KMS-11 (cell line): ENCODE measurements at regions not wholly inside any gene's neighbourhood (a gene's known extent, or its start where the extent isn't known, plus 50 kb on each side); places are given as distances from the start of the nearest gene placed in this dataset.

Experiments
- H2AFZ ChIP-seq: fragments of 200-600 bp; sonication (generic); 2 replicates; pipeline ENCODE4 v1.6.1; 2016; ENCODE audit warnings: antibody characterized with exemption, mixed run types, low read depth
- H3K27ac ChIP-seq: fragments of 200-600 bp; sonication (generic); 2 replicates; pipeline ENCODE4 v1.6.1; 2016; ENCODE audit warnings: mild to moderate bottlenecking, mixed run types
- H3K27me3 ChIP-seq: fragments of 200-600 bp; sonication (generic); 2 replicates; pipeline ENCODE4 v1.6.1; 2017; ENCODE audit warnings: mild to moderate bottlenecking, low read depth, mixed run types, moderate library complexity; ENCODE audit not compliant: insufficient read depth
- H3K36me3 ChIP-seq: fragments of 200-600 bp; sonication (generic); 2 replicates; pipeline ENCODE4 v1.6.1; 2017; ENCODE audit warnings: mild to moderate bottlenecking, mixed run types; ENCODE audit not compliant: insufficient read depth
- H3K4me1 ChIP-seq: fragments of 200-600 bp; sonication (generic); 2 replicates; pipeline ENCODE4 v1.6.1; 2016; ENCODE audit warnings: mild to moderate bottlenecking, low read depth, mixed run types; ENCODE audit not compliant: poor library complexity, severe bottlenecking
- H3K4me2 ChIP-seq: fragments of 200-600 bp; sonication (generic); 2 replicates; pipeline ENCODE4 v1.7.0; 2016; ENCODE audit warnings: mild to moderate bottlenecking, mixed run types
- H3K4me3 ChIP-seq: fragments of 200-600 bp; sonication (generic); IDR thresholded peaks from 2 replicates; pipeline ENCODE4 v1.6.1; 2017; ENCODE audit warnings: low read depth, low read length, mixed read lengths; ENCODE audit not compliant: insufficient read depth
- H3K79me2 ChIP-seq: fragments of 200-600 bp; sonication (generic); 2 replicates; pipeline ENCODE4 v1.6.1; 2016; ENCODE audit warnings: low read depth, mixed run types; ENCODE audit not compliant: insufficient read depth
- H3K9ac ChIP-seq: fragments of 200-600 bp; sonication (generic); 2 replicates; pipeline ENCODE4 v1.6.1; 2016; ENCODE audit warnings: mild to moderate bottlenecking, mixed run types
- H4K20me1 ChIP-seq: fragments of 200-600 bp; sonication (generic); 2 replicates; pipeline ENCODE4 v1.6.1; 2016; ENCODE audit warnings: mild to moderate bottlenecking, mixed run types; ENCODE audit not compliant: insufficient read depth
- CTCF ChIP-seq: fragments of 200-600 bp; sonication (generic); conservative IDR thresholded peaks from 2 replicates; pipeline ENCODE4 v1.6.1; 2017; ENCODE audit warnings: low read depth, mild to moderate bottlenecking, antibody characterized with exemption, low read length, moderate library complexity, mixed read lengths

DNA sequence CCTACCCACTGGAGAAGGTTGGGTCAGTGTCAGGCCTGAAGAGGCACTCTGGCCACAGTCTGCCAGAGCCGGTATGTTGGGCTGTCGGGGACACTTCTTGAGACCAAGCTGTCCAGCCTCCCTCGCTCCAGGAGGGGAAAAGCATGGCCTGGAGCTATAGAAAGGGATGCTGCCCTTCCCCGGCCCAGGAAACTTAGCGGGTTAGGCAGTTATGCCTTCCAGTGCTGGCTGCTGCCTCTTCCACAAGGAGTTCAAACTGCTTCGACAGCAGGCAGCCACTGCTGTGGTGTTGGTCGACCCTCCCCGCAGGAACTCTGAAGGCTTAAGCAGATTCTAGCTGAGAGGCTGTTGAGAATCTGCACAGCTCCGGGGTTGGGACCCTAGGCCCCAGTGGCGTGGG, 819.4 kb downstream of the DIPK2A start:
- Histone ChIP-seq H4K20me1 (no peaks in the 10 kb centered on the region), H3K4me2 (no peak overlapping the region), H3K27ac (no peak overlapping the region), H3K9ac (no peak overlapping the region), H3K79me2 (no peaks in the 10 kb centered on the region), H3K36me3 (no peaks in the 10 kb centered on the region), H3K27me3 (no peaks in the 10 kb centered on the region), H3K4me1 (no peaks in the 10 kb centered on the region), H2AFZ (no peak overlapping the region), H3K4me3 (no peak overlapping the region)
- TF ChIP-seq CTCF, result no peak

DNA sequence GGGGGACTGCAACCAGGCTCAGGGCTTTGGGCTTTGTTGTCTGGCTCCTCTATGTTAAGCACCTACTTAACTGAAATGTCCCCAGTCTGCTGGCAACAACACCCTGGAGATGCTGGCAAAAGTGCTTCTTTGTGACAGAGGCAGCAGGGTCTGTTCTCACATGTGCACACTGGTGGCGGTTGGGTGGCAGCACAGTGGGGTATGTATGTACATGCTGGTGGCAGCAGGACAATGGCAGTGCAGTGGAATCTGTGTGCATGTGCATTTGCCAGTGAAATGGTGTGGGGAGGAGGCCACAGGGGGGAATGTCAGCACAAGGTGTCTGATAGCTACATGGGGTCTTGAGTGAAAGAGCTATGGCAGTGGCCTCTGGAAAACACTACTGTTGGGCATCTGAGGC, 830.3 kb downstream of the DIPK2A start:
- Histone ChIP-seq H3K27ac (no peak overlapping the region), H3K79me2 (no peaks in the 10 kb centered on the region)

DNA sequence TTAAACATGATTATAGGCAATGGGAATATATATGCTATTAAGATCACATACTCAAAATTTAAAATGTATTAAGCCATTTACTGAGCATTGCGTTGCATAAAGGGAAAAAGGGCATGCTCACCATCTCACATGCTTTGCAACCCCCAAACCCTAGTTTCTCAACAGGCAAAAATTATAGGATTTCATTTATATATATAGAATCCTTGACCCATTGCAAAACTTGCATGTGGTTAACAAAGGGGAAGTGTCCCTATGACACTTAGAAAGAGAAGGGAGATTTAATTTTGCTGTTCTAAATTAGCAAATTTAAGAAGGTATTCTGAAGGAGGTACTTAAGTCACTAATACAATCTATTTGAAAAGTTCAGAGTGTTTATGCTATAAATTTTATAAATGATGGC, 837.8 kb downstream of the DIPK2A start:
- no peaks in the 10 kb centered on the region for H3K36me3 ChIP-seq
- H3K4me3 ChIP-seq, result no peak overlapping the region
- no peaks in the 10 kb centered on the region for H3K79me2 ChIP-seq
- H2AFZ ChIP-seq, result no peak overlapping the region
- TF ChIP-seq CTCF, result no peak
- no peak overlapping the region for H3K9ac ChIP-seq
- no peaks in the 10 kb centered on the region for H3K27me3 ChIP-seq
- no peaks in the 10 kb centered on the region for H4K20me1 ChIP-seq
- no peak overlapping the region for H3K27ac ChIP-seq
- H3K4me1 ChIP-seq, result no peaks in the 10 kb centered on the region
- H3K4me2 ChIP-seq, result no peak overlapping the region

More for the DNA sequence above, 830.3 kb downstream of the DIPK2A start:
- Histone ChIP-seq H3K4me2 (no peak overlapping the region), H2AFZ (no peak overlapping the region), H3K27me3 (no peaks in the 10 kb centered on the region), H3K4me1 (no peaks in the 10 kb centered on the region), H3K9ac (no peak overlapping the region), H4K20me1 (no peaks in the 10 kb centered on the region), H3K4me3 (no peak overlapping the region), H3K36me3 (no peaks in the 10 kb centered on the region)
- TF ChIP-seq CTCF, result no peak

DNA sequence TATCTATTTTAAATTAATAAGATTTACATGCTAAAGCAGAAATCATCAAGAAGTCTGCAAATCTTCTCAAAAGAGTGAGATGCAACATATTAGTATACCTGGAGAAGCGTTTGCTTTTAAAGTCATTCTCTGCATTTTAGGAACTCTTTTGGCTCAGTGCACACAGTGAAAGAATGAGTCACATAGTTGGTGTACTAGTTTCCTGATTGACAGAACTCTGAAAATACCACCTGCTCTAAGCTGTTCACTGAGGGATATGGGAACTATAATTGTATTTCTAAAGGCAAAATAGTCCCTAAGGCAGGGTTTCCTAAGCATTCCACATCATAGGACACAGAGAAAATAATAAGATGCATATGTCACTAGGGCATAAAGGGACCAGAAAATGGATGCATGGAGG, 838.5 kb downstream of the DIPK2A start:
- no peak overlapping the region for H2AFZ ChIP-seq
- no peaks in the 10 kb centered on the region for H3K27me3 ChIP-seq
- H3K79me2 ChIP-seq, result no peaks in the 10 kb centered on the region
- no peak overlapping the region for H3K9ac ChIP-seq
- no peak overlapping the region for H3K4me3 ChIP-seq
- no peak overlapping the region for H3K4me2 ChIP-seq
- H3K27ac ChIP-seq, result no peak overlapping the region
- no peaks in the 10 kb centered on the region for H4K20me1 ChIP-seq
- no peaks in the 10 kb centered on the region for H3K36me3 ChIP-seq
- no peak for TF ChIP-seq CTCF
- H3K4me1 ChIP-seq, result no peaks in the 10 kb centered on the region

GRCh38 chr3:144815655-144816054, 844.0 kb downstream of the DIPK2A start:
- H3K36me3 ChIP-seq, result no peaks in the 10 kb centered on the region
- no peak for TF ChIP-seq CTCF
- H3K9ac ChIP-seq, result no peak overlapping the region
- H3K79me2 ChIP-seq, result no peaks in the 10 kb centered on the region
- no peak overlapping the region for H2AFZ ChIP-seq
- H3K27me3 ChIP-seq, result no peaks in the 10 kb centered on the region
- no peak overlapping the region for H3K27ac ChIP-seq
- no peaks in the 10 kb centered on the region for H4K20me1 ChIP-seq
- no peaks in the 10 kb centered on the region for H3K4me1 ChIP-seq
- no peak overlapping the region for H3K4me2 ChIP-seq
- H3K4me3 ChIP-seq, result no peak overlapping the region
